ENCODE measurements at regions not wholly inside any gene's neighbourhood (a gene's known extent, or its start where the extent isn't known, plus 50 kb on each side); places are given as distances from the start of the nearest gene placed in this dataset.
"Not testable (repeated sequence)": the region's sequence is repeated elsewhere in the genome, so short reads cannot be mapped to it uniquely, and the experiment has no call there.

- DNase-seq (ENCODE audit: low read depth in 4 of 4, low spot score in 2 of 4) = no peak
Measured at GRCh38 chr9:88831713-88832407, 159.4 kb upstream of the S1PR3 start.

DNA sequence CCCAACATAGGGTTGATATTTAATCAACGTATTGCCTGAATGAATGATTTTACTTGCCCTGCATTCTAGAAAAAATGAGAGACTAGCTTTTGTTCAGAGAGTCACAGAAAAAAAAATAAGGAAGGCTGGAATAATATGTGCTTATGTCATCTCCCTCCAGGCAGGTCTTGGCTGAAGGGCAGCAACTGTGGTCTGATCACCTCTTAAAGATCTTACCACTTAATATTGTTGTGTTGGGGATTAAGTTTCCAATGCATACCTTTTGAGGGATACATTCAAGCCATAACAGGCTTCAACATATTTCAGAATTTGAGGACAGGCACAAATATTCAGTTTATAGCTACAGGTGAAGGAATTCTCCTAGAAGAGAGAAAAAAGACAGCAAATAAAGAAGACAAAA is 157.3 kb upstream of the S1PR3 start:
- DNase-seq (ENCODE audit: low read depth in 4 of 4, low spot score in 2 of 4) = no peak

DNA sequence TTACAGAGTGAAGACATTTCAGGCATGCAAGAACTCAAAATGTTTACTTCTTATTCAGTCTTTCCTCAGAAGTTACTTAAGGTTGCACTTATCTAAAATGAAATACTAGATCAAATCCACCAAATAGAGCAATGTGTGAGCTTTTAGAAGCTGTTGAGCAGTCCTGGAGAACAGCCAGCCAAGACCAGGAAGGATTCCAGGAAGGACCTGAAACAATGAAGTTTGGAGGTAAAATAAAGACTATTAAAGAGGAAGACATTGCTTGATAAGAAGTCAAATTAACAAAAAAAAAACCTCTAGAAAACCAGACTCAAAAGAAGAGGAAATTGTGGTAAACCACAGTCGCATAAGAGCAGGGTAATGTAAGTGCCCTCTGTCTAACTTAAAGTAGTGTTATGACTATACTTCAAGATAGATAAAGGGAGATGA is 156.2 kb upstream of the S1PR3 start:
- no peak for DNase-seq (ENCODE audit: low read depth in 4 of 4, low spot score in 2 of 4)

- no peak for DNase-seq (ENCODE audit: low read depth in 4 of 4, low spot score in 2 of 4)
Measured at GRCh38 chr9:88835772-88836171, 155.5 kb upstream of the S1PR3 start.

DNA sequence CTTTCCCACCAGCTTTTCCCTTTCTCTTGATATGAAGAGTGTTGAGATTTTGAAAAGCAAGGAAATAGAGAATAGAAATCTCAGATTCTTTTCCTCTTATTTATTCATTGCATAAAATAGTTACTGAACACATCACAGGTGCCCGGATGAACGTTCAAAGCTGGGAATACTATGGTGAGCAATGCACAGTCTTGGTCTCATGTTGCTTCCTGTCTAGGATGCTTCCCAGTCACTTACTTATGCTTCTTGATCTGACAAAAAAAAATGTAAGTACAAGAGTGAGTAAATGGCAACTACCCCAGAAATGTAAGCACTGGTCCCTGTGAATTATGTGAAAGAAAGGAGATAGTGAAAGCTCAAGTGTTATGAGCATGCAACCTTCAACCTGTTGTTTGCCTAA is 153.5 kb upstream of the S1PR3 start:
- no peak for DNase-seq (ENCODE audit: low read depth in 4 of 4, low spot score in 2 of 4)

- not testable (repeated sequence) for DNase-seq (ENCODE audit: low read depth in 4 of 4, low spot score in 2 of 4)
Measured at GRCh38 chr9:88849878-88850277, 141.4 kb upstream of the S1PR3 start.

GRCh38 chr9:88852794-88853193 is 138.5 kb upstream of the S1PR3 start:
- DNase-seq (ENCODE audit: low read depth in 4 of 4, low spot score in 2 of 4) = no peak

- DNase-seq (ENCODE audit: low read depth in 4 of 4, low spot score in 2 of 4) = no peak
Measured at GRCh38 chr9:88870627-88871026, 120.6 kb upstream of the S1PR3 start.

- DNase-seq (ENCODE audit: low read depth in 4 of 4, low spot score in 2 of 4) = no peak
Measured at GRCh38 chr9:88871669-88872068, 119.6 kb upstream of the S1PR3 start.

DNA sequence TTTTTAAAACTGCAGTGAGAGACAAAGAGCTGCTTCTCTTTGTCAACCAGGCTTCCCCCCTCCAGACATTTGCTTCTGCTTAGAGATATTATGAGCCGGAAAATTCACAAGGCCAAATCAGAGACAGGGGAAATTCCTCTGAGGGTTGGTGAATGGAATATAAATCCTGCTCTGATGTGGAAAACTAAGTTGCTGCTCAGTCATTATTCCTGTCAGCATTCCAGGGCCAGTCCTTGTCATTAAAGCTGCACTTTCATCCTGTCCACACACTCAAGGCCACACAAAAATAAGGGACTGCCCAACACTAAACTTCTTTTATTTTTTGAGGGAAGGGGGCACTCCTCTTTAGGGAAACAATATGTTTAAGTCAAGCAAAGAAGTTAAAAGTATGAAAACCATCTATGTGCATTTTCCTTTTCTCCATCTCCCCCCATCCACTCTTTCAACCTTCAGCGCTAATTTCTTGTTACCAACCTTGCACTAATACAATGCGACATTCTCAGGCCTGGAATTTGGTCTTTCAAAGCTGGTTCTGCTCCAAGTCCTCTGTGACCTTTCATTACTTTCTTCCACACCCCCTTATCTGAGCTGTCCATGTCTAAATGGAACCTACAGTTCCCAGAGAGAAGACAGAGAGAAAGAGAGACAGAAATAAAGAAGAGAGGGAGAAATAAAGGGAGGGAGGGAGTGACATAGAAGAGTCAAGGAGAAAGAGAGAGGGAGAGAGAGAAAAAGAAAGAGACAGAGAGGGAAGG is 118.9 kb upstream of the S1PR3 start:
- DNase-seq (ENCODE audit: low read depth in 4 of 4, low spot score in 2 of 4) = no peak

- no peak for DNase-seq (ENCODE audit: low read depth in 4 of 4, low spot score in 2 of 4)
Measured at GRCh38 chr9:88873635-88874034, 117.6 kb upstream of the S1PR3 start.

DNA sequence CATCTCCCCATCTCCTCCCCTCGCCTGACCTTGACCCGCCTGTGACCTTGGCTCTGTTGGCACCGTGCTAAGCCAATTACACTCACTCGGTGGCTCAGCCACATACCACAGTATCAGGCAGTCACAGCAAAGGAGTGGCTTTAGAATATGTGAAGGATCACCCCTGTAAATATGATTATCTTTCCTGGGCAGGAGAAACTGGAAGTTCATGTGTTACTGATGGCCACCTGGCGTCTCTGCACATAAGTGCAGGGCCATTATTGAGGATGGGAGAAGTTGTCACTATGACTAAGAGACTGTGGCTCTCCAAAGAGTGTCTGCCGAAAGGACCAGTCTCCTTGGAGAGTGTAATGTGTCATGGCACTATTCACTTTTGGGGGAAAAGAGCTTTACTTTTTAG is 116.9 kb upstream of the S1PR3 start:
- DNase-seq (ENCODE audit: low read depth in 4 of 4, low spot score in 2 of 4) = no peak

DNA sequence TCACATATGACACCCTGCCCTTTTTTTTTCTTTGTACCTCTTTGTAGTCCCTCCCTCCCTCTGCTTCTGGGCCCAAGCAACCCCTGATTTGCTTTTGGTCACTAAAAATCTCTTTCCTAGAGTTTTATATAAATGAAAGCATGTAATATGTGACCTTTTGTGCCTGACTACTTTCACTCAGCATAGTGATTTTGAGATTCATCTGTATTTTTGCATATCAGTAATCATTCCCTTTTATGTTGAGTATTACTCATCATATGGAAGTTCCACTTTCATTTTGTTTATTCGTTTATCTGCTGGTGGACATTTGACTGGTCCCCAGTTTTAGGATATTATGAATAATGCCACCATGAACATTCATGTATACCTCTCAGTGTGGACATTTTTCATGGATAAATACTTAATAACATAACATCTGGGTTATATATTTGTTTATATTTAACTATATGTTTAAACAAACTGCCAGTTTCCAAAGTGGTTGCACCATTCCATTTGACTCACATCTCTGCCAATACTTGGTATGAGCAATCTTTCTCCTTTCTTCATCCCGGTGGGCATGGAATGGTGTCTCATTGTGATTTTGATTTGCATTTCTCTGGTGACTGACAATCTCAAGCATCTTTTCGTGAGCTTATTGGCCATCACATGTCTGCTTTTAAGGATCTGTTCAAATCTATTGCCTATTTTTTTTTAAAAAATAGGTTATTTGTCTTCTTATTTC is 115.7 kb upstream of the S1PR3 start:
- DNase-seq (ENCODE audit: low read depth in 4 of 4, low spot score in 2 of 4) = no peak

DNA sequence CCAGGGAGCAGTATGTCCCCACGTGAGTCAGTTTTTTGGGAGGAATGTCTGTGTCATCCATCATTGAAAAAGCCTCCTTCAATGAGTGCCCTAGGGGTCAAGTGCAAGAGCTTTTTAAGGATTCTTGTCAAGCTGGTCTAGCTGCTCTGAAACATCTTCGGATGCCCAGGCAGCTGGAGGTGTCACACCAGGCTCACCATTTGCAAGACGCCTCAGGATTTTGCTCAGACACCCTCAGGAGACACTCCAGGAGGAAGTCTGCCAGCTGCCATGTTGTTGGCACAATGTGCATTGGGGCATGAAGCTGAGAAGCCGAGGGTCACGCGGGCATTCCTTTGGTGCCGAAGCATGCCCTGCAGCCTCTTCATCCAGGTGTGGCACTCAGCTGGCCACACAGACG is 111.1 kb upstream of the S1PR3 start:
- DNase-seq (ENCODE audit: low read depth in 4 of 4, low spot score in 2 of 4) = no peak

DNA sequence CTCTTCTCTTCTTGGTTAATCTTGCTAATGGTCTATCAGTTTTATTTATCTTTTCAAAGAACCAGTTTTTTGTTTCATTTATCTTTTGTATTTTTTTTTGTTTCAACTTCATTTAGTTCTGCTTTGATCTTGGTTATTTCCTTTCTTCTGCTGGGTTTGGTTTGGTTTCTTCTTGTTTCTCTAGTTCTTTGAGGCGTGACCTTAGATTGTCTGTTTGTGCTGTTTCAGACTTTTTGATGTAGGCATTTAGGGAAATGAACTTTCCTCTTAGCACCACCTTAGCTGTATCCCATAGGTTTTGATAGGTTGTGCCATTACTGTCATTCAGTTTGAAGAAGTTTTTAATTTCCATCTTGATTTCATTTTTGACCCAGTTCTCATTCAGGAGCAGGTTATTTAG is 107.0 kb upstream of the S1PR3 start:
- not testable (repeated sequence) for DNase-seq (ENCODE audit: low read depth in 4 of 4, low spot score in 2 of 4)

GRCh38 chr9:88886762-88887161 is 104.5 kb upstream of the S1PR3 start:
- DNase-seq (ENCODE audit: low read depth in 4 of 4, low spot score in 2 of 4) = not testable (repeated sequence)

DNA sequence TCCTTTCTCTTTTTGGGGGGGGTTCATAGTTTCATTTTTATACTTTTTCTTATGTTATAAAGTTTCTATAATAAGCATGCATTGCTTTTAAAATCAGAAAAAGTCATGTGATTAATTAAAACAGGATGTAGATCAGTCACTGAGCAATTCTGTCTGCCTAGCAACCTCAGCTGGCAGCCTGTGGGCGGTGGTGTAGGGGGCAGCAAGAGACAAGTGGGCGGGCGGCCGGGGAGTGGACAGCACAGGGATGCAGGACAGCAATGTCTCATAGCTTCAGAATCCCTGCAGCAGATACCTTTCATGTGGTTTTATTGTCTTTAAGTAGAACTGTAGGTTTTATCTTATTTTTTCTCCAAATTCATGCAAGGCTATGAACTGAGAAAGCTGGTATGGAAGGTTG is 101.9 kb upstream of the S1PR3 start:
- no peak for DNase-seq (ENCODE audit: low read depth in 4 of 4, low spot score in 2 of 4)

GRCh38 chr9:88890546-88890945 is 100.7 kb upstream of the S1PR3 start:
- DNase-seq (ENCODE audit: low read depth in 4 of 4, low spot score in 2 of 4) = no peak

DNA sequence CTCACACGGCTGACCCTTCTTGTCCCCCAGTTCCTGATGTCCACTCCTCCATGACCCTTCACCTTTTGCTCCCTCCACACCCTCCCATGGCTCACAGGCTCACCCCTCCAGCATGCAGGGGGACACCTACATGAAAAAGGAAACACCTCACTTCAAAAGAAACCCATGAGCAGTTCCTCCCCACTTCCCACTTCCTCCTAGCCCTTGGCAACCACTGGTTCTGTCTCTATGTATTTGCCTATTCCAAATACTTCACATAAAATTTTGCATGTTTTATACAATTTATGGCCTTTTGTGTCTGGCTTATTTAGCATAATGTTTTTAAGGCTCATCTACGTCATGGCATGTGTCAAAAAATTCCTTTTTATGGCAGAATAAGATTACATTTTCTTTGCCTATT is 100.2 kb upstream of the S1PR3 start:
- DNase-seq (ENCODE audit: low read depth in 4 of 4, low spot score in 2 of 4) = no peak

- no peak for DNase-seq (ENCODE audit: low read depth in 4 of 4, low spot score in 2 of 4)
Measured at GRCh38 chr9:88892724-88893123, 98.5 kb upstream of the S1PR3 start.

GRCh38 chr9:88897081-88897480 is 94.2 kb upstream of the S1PR3 start:
- DNase-seq (ENCODE audit: low read depth in 4 of 4, low spot score in 2 of 4) = no peak
